ENCODE measurements at regions not wholly inside any gene's neighbourhood (a gene's known extent, or its start where the extent isn't known, plus 50 kb on each side); places are given as distances from the start of the nearest gene placed in this dataset.

DNA sequence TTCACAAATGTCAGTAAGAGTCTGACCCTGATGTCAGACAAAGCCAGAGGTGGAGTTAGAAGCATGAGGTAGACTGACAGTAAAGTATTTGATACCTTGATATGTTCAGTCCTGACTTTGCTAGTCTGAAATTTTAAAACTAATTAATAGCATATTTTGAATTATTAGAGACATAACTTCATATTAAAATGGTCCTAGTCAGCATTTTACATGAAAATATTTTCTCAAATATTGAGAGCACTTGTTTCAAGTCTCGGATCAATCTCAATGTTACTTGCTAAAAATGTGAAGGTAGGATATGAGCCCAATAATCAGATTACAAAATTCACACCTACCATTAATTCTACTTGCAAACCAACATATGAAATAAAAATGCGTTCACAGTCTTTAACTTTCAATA lies 58.1 kb upstream of the TTC14 start:
- TF ChIP-seq POLR2A (IDR thresholded peaks at IDR 0.05; ENCODE audit: low read length), result no peak
- TF ChIP-seq CHD4 (IDR thresholded peaks at IDR 0.05; ENCODE audit: borderline replicate concordance), result no peak
- TF ChIP-seq, protein P1, sequence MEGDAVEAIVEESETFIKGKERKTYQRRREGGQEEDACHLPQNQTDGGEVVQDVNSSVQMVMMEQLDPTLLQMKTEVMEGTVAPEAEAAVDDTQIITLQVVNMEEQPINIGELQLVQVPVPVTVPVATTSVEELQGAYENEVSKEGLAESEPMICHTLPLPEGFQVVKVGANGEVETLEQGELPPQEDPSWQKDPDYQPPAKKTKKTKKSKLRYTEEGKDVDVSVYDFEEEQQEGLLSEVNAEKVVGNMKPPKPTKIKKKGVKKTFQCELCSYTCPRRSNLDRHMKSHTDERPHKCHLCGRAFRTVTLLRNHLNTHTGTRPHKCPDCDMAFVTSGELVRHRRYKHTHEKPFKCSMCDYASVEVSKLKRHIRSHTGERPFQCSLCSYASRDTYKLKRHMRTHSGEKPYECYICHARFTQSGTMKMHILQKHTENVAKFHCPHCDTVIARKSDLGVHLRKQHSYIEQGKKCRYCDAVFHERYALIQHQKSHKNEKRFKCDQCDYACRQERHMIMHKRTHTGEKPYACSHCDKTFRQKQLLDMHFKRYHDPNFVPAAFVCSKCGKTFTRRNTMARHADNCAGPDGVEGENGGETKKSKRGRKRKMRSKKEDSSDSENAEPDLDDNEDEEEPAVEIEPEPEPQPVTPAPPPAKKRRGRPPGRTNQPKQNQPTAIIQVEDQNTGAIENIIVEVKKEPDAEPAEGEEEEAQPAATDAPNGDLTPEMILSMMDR (IDR thresholded peaks at IDR 0.05), result no peak
- TF ChIP-seq CBX2 (IDR thresholded peaks at IDR 0.05; ENCODE audit: borderline replicate concordance, low read depth), result no peak
- no peak for TF ChIP-seq EP300 (IDR thresholded peaks at IDR 0.05)
- TF ChIP-seq SREBF2 (IDR thresholded peaks at IDR 0.05), result no peak
- TF ChIP-seq SMC3 (IDR thresholded peaks at IDR 0.05), result no peak
